RPMI8226 (cell line): ENCODE measurements at regions not wholly inside any gene's neighbourhood (a gene's known extent, or its start where the extent isn't known, plus 50 kb on each side); places are given as distances from the start of the nearest gene placed in this dataset.
"Not testable (repeated sequence)": the region's sequence is repeated elsewhere in the genome, so short reads cannot be mapped to it uniquely, and the experiment has no call there.

ENCODE experiments used
- DNase-seq: peaks from one replicate; pipeline ENCODE4 v3.0.0-alpha.2; 2015

- no peak for DNase-seq
These were observed 211.4 kb upstream of the ECI2 start for GRCh38 chr6:4346659-4347333.

- no peak for DNase-seq
These were observed 210.2 kb upstream of the ECI2 start for GRCh38 chr6:4345543-4345942.

GRCh38 chr6:4344317-4344899 is 209.0 kb upstream of the ECI2 start:
- DNase-seq: no peak

- no peak for DNase-seq
These were observed 207.2 kb upstream of the ECI2 start for GRCh38 chr6:4342407-4343137.

GRCh38 chr6:4341078-4341797 is 205.9 kb upstream of the ECI2 start:
- no peak for DNase-seq

- no peak for DNase-seq
These were observed 205.2 kb upstream of the ECI2 start for GRCh38 chr6:4340544-4340943.

DNA sequence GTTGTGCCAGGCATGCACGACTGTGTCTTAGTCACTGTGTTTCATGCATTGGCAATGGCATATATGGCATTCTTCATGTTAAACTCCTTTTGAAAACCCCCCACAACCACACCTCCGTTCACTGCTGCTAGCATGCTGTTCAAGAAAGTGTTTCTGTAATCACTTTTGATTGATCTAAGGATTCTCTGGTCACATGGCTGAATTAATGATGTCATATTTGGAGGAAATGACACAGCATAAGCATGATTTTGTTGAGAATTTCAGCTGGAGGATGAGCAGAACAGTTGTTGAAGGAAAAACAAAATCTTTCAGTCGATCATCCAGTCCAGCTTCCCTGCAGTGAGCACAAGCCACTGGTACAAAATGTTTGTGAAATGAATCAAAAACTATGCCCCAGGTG is 203.5 kb upstream of the ECI2 start:
- DNase-seq: no peak

DNA sequence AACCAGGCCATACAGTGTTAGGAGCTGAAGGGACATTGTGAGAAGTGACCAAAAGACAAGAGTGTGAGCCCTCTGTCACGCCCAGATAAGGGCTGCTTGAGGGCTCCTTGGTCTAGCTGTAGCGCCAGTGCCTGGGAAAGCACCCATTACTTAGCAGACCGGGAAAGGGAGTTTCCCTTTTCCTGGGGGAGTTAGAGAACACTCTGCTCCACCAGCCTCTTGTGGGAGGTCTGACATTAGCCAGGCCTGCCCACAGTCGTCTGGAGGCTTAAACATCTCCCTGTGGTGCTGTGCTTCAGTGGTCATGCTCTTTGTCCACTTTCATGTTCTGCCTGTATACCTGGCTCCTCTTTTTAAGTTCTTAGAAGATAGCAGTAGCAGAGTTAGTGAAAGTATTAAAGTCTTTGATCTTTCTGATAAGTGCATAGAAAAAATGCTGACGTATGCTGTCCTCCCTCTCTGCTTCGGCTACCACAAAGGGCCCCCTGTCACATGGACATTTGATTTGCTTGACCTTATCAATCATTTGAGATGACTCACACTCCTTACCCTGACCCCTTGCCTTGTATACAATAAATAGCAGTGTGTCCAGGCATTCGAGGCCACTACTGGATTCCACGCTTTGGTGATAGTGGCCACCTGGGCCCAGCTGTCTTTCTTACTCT is 201.5 kb upstream of the ECI2 start:
- no peak for DNase-seq

DNA sequence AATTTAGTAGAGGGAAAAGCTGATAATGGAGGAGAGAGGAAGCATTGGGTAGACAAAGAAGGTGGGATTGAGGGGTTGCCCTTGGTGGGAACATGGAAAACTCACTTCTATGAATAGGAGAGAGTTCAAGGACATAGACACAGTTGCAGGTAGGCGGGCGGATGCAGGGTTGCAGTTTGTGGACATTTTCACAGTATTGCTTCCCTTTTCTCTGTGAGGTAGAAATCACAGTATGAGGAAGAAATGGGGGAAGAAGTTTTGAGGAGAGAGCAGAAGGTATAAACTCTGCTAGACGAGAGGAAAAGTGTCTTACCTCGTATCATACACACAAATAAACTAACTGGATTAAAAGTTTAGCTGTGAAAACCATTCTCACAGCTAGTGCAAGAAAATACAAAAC is 200.7 kb upstream of the ECI2 start:
- no peak for DNase-seq

GRCh38 chr6:4334158-4334740 is 198.9 kb upstream of the ECI2 start:
- DNase-seq: not testable (repeated sequence)

DNA sequence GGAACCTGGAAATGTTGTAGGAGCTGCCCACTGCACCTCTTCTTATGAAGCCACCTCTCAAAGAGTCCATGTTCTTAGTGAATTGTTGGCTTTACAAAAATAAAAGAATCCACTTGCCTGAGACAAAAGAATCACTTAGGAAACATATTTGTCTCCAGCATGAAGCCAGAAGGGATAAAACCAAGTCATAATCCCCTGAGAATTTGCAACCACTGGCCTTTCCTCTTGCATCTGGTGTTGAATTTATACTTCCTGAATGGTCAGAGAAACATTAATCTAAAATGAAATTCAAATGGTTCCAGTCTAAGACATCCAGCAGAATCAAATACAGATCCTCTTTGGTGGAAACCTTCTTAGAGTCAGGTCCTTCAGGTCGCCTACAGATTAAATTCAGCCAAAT is 192.5 kb upstream of the ECI2 start:
- DNase-seq: no peak

DNA sequence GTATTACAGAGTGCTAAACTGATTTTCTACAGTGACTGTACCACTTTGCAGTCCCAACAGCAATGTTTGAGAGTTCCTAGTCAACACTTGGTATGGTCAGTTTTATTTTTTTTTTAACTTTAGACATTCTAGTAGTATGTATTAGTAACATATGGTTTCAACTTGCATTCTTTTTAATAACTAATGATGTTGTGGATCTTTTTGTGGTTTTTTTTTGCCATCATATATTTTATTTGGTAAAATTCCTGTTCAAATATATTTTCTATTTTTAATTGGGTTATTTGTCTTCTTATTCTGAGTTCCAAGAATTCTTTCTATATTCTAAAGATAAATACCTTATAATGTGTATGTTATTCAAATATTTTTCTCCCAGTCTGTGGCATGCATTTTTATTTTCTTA is 189.4 kb upstream of the ECI2 start:
- DNase-seq: no peak

GRCh38 chr6:4323322-4323721 is 187.9 kb upstream of the ECI2 start:
- no peak for DNase-seq

GRCh38 chr6:4322846-4323309 is 187.5 kb upstream of the ECI2 start:
- no peak for DNase-seq

- DNase-seq: no peak
These were observed 186.9 kb upstream of the ECI2 start for GRCh38 chr6:4322134-4322845.

- DNase-seq: no peak
These were observed 185.5 kb upstream of the ECI2 start for GRCh38 chr6:4320860-4321259.

DNA sequence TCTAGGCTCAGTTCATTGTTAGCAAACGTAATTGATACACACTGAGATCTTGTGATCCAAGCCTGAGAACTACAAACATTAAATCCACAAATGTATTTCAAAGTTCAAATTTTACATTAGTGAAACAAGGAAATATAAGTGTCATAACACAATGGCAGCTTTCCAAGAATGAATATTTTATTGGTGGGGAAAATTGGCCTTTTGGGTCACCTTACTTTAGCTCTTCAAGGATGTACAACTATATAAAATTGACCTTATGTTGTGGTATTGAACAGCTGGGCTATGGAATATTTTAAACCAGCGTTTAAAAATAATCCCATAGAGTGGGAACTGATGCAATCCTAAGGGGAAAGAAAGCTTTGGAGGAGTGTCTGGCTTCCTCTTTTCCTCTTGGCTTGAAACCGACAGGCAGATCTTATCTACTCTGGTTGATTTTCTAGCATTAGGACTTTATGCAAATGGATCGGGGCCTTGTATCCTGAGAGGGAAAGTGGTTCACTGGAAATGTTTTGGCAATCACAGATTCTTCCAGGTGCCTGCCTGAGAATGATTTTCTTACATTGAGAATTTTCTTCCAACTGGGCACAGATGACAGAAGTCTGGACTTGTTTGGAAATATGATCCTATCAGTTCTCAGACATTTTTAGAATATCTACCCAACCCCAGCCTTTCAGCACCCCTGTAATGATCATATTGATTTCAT is 184.8 kb upstream of the ECI2 start:
- no peak for DNase-seq

DNA sequence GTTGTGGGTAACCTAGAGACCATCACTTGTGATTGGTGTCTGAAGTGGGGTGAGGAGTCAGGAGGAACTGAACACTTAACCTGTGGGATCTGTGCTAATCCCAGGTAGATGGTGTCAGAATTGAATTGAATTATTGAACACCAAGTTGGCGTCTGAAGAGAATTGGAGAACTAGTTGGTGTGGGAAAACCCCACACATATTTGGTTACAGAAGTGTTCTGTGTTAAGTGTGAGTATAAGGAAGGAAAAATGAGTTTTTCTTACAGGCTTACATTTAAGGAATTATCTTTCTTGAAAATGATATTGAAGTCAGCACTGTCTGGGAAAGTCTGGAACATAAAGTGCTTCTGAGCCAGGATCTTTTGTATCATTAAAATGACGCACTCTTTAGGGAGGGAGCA is 182.9 kb upstream of the ECI2 start:
- no peak for DNase-seq

- no peak for DNase-seq
These were observed 181.6 kb upstream of the ECI2 start for GRCh38 chr6:4316867-4317400.

GRCh38 chr6:4314201-4314707 is 178.9 kb upstream of the ECI2 start:
- DNase-seq: no peak
